Smooth muscle cell (in vitro differentiated cells): ENCODE measurements at regions not wholly inside any gene's neighbourhood (a gene's known extent, or its start where the extent isn't known, plus 50 kb on each side); places are given as distances from the start of the nearest gene placed in this dataset.

ENCODE experiments used
- DNase-seq: peaks from one replicate; lab custom pipeline; 2025; ENCODE audit not compliant: unreplicated experiment; lab: John Stamatoyannopoulos, UW
- H2AFZ ChIP-seq: fragments of 200-600 bp; sonication (generic); 2 replicates; pipeline ENCODE4 v1.6.0; 2016; ENCODE audit warnings: antibody characterized with exemption, low read depth, mild to moderate bottlenecking
- H3F3A ChIP-seq: fragments of 200-600 bp; sonication (generic); 2 replicates; pipeline ENCODE4 v1.6.0; 2017; ENCODE audit warnings: antibody characterized with exemption, low read depth
- H3K27ac ChIP-seq: fragments of 200-600 bp; sonication (generic); 2 replicates; pipeline ENCODE4 v1.5.1; 2016; ENCODE audit warnings: low read depth, mild to moderate bottlenecking
- H3K27me3 ChIP-seq: fragments of 200-600 bp; sonication (generic); 2 replicates; pipeline ENCODE4 v1.6.1; 2016; ENCODE audit warnings: low read depth, mild to moderate bottlenecking
- H3K36me3 ChIP-seq: fragments of 200-600 bp; sonication (generic); 2 replicates; pipeline ENCODE4 v1.5.1; 2016; ENCODE audit warnings: low read depth
- H3K4me1 ChIP-seq: fragments of 200-600 bp; sonication (generic); 2 replicates; pipeline ENCODE4 v1.5.1; 2016; ENCODE audit warnings: low read depth
- H3K4me2 ChIP-seq: fragments of 200-600 bp; sonication (generic); 2 replicates; pipeline ENCODE4 v1.6.0; 2016; ENCODE audit warnings: mild to moderate bottlenecking
- H3K4me3 ChIP-seq: fragments of 200-600 bp; sonication (generic); 2 replicates; pipeline ENCODE4 v1.5.1; 2016; ENCODE audit warnings: mild to moderate bottlenecking
- H3K79me2 ChIP-seq: fragments of 200-600 bp; sonication (generic); 2 replicates; pipeline ENCODE4 v1.6.0; 2016; ENCODE audit warnings: low read depth, mild to moderate bottlenecking
- H3K9ac ChIP-seq: fragments of 200-600 bp; sonication (generic); 2 replicates; pipeline ENCODE4 v1.6.0; 2016; ENCODE audit warnings: low read depth
- H3K9me3 ChIP-seq: fragments of 200-600 bp; sonication (generic); replicated peaks from 2 replicates; pipeline ENCODE4 v1.5.1; 2016; ENCODE audit warnings: low read depth
- H4K20me1 ChIP-seq: fragments of 200-600 bp; sonication (generic); 2 replicates; pipeline ENCODE4 v1.6.0; 2016; ENCODE audit warnings: low read depth
- whole genome bisulfite sequencing: methylation state at CpG from one replicate; pipeline ENCODE4 v1.1.7; 2016; ENCODE audit warnings: low lambda C conversion rate; 5-methylcytosine and 5-hydroxymethylcytosine counted together
- TF ChIP-seq, protein P1 (sequence below): fragments of 200-600 bp; sonication (generic); IDR thresholded peaks from 2 replicates; pipeline ENCODE4 v1.5.1; 2017; ENCODE audit warnings: borderline replicate concordance, mild to moderate bottlenecking, antibody characterized with exemption; ENCODE audit not compliant: insufficient read depth, poor library complexity, severe bottlenecking

DNA sequence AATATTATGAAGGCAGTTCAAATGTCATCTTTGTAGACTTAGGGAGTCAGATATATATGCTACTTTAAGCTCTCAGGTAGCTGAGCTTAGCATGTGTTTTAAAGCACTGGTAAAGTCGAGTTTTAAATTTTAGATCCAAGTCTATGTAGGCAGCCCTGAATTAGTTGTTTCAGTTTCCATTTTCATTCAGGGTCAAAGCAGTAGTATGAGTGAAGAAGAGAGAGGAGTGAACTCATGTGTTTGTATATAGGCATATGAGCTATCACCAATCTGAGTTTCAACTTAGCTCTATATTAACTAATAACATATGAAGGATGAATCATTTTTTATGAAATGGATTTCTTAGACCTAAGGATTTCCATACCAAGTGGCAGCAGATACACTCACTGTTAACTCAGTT lies 1353.4 kb downstream of the FSTL5 start:
- no peak overlapping the region for H2AFZ ChIP-seq
- no peaks in the 10 kb centered on the region for H3K4me1 ChIP-seq
- TF ChIP-seq, protein P1, sequence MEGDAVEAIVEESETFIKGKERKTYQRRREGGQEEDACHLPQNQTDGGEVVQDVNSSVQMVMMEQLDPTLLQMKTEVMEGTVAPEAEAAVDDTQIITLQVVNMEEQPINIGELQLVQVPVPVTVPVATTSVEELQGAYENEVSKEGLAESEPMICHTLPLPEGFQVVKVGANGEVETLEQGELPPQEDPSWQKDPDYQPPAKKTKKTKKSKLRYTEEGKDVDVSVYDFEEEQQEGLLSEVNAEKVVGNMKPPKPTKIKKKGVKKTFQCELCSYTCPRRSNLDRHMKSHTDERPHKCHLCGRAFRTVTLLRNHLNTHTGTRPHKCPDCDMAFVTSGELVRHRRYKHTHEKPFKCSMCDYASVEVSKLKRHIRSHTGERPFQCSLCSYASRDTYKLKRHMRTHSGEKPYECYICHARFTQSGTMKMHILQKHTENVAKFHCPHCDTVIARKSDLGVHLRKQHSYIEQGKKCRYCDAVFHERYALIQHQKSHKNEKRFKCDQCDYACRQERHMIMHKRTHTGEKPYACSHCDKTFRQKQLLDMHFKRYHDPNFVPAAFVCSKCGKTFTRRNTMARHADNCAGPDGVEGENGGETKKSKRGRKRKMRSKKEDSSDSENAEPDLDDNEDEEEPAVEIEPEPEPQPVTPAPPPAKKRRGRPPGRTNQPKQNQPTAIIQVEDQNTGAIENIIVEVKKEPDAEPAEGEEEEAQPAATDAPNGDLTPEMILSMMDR, result no peak
- H3K27ac ChIP-seq, result no peak overlapping the region
- H3K9me3 ChIP-seq, result no peaks in the 10 kb centered on the region
- no peaks in the 10 kb centered on the region for H4K20me1 ChIP-seq
- no peaks in the 10 kb centered on the region for H3K27me3 ChIP-seq
- H3K4me3 ChIP-seq, result no peak overlapping the region
- H3K4me2 ChIP-seq, result no peak overlapping the region
- DNase-seq, result no peak
- WGBS, result 73% methylated on average over 1 of the region's 1 CpG
- no peaks in the 10 kb centered on the region for H3K36me3 ChIP-seq
- no peaks in the 10 kb centered on the region for H3F3A ChIP-seq
- H3K79me2 ChIP-seq, result no peaks in the 10 kb centered on the region
- H3K9ac ChIP-seq, result no peak overlapping the region

DNA sequence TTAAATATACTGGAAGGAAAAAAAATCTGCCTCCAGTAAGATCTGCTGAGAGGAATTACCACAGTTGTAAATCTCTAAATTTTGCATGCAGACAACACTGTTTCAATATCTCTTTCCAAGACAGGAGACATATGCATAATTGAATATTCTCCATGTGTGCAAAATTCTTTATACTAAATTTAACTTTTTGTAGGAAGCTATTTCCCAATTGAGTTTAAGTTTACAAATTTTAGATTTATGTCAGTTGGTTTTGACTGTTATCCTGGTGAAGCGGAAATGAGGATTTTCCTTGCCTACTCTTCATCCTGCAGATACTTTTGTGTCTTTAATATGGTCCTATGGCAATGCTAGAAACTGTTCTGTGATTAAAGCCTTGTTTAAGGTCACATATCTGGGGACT lies 1352.9 kb downstream of the FSTL5 start:
- Histone ChIP-seq H3K9ac (no peak overlapping the region), H3K4me3 (no peak overlapping the region), H3F3A (no peaks in the 10 kb centered on the region), H2AFZ (no peak overlapping the region), H3K27ac (no peak overlapping the region), H3K36me3 (no peaks in the 10 kb centered on the region), H3K4me1 (no peaks in the 10 kb centered on the region), H3K79me2 (no peaks in the 10 kb centered on the region), H3K9me3 (no peaks in the 10 kb centered on the region), H4K20me1 (no peaks in the 10 kb centered on the region), H3K27me3 (no peaks in the 10 kb centered on the region), H3K4me2 (no peak overlapping the region)
- TF ChIP-seq, protein P1, result no peak
- no peak for DNase-seq
- 91% methylated on average over 1 of the region's 1 CpG for WGBS

DNA sequence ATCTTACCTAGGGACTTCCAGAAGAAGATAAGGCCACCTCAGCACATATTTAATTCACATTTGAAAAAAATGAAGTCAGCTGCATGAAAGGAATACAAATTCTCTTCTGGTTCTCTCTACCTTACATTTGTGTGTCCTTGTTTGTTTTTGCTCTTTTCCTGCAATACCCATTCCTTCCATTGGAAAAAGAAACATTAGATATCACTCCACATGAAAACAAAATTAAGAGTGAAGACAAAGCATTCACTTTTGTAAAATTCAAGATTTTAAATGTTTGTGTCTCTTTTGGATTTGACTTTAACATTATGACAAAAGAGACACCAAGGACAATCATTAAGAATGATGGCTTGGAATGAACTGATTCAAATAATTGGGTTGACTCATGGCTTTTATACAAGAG lies 1351.8 kb downstream of the FSTL5 start:
- Histone ChIP-seq H3K27me3 (no peaks in the 10 kb centered on the region), H3K27ac (no peak overlapping the region), H3K79me2 (no peaks in the 10 kb centered on the region), H3F3A (no peaks in the 10 kb centered on the region), H3K4me3 (no peak overlapping the region), H3K9me3 (no peaks in the 10 kb centered on the region), H4K20me1 (no peaks in the 10 kb centered on the region), H3K4me2 (no peak overlapping the region), H3K36me3 (no peaks in the 10 kb centered on the region), H2AFZ (no peak overlapping the region), H3K9ac (no peak overlapping the region), H3K4me1 (no peaks in the 10 kb centered on the region)
- TF ChIP-seq, protein P1, result peak; percentile 7
- DNase-seq, result no peak

DNA sequence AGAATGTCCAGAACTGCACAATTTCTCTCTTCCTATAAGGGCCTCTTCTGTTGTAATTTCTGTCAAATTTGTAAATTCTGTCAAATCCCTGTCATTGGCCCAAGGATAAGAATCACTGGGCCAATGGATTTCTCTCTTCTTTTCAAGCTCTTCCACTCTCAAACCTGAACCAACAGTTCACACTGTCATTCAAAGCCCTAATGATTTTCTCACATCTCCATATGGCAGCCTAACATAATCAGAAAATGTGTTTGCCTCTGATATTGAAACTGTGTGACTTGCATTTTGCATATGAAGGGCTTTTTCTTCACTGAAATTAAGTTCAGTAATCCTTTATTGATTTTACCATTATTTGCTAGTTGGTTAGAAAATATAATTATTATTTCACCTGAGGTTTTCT lies 1349.1 kb downstream of the FSTL5 start:
- no peak overlapping the region for H3K27ac ChIP-seq
- DNase-seq, result no peak
- H3K4me2 ChIP-seq, result no peak overlapping the region
- no peaks in the 10 kb centered on the region for H3K27me3 ChIP-seq
- H4K20me1 ChIP-seq, result no peaks in the 10 kb centered on the region
- TF ChIP-seq, protein P1, result no peak
- no peak overlapping the region for H3K4me3 ChIP-seq
- H3K4me1 ChIP-seq, result no peaks in the 10 kb centered on the region
- no peaks in the 10 kb centered on the region for H3K9me3 ChIP-seq
- H3K36me3 ChIP-seq, result no peaks in the 10 kb centered on the region
- H3K9ac ChIP-seq, result no peak overlapping the region
- no peak overlapping the region for H2AFZ ChIP-seq
- no peaks in the 10 kb centered on the region for H3F3A ChIP-seq
- no peaks in the 10 kb centered on the region for H3K79me2 ChIP-seq
